HEK293 (cell line): ENCODE measurements at regions not wholly inside any gene's neighbourhood (a gene's known extent, or its start where the extent isn't known, plus 50 kb on each side); places are given as distances from the start of the nearest gene placed in this dataset.

Source experiments
- CTCF ChIA-PET: fragments of 350-600 bp; formaldehyde crosslinking; extraction: SDS; loops from one replicate; lab custom pipeline; 2021; ENCODE audit warnings: antibody characterized with exemption; lab: Yijun Ruan, JAX
- POLR2A ChIA-PET: fragments of 300-600 bp; formaldehyde crosslinking; extraction: SDS; loops from one replicate; lab custom pipeline; 2020; ENCODE audit warnings: antibody characterized with exemption, inconsistent platforms; lab: Yijun Ruan, JAX
- H3K27ac ChIP-seq: fragments of 200-500 bp; sonication (Bioruptor generic); 2 replicates; pipeline ENCODE4 v1.5.1; 2014; ENCODE audit warnings: low read depth, low read length, control low read depth, inconsistent platforms; ENCODE audit errors: extremely low read depth
- H3K36me3 ChIP-seq, 2 experiments: fragments of 200-500 bp in 1 of 2; sonication (Bioruptor generic) in 1 of 2; 1 replicate in 1 of 2; 2 replicates in 1 of 2; pipeline ENCODE4 v1.5.1; 2014 to 2017; ENCODE audit warnings: inconsistent platforms in 2 of 2, low read length in 2 of 2; ENCODE audit not compliant: control insufficient read depth in 2 of 2, insufficient read depth in 1 of 2
- H3K4me1 ChIP-seq: fragments of 200-500 bp; sonication (Bioruptor generic); 2 replicates; pipeline ENCODE4 v1.5.1; 2014; ENCODE audit warnings: mild to moderate bottlenecking, low read length, inconsistent platforms; ENCODE audit not compliant: control insufficient read depth, insufficient read depth
- H3K4me3 ChIP-seq: 2 replicates; pipeline ENCODE4 v1.5.1; 2011; ENCODE audit warnings: low read depth, mild to moderate bottlenecking, control low read depth, low read length, moderate library complexity
- H3K9me3 ChIP-seq: fragments of 200-500 bp; sonication (Bioruptor generic); 2 replicates; pipeline ENCODE4 v1.5.1; 2014; ENCODE audit warnings: low read depth, low read length, inconsistent platforms; ENCODE audit not compliant: control insufficient read depth, insufficient read depth
- GLIS1 ChIP-seq: fragments of 450-650 bp; formaldehyde crosslinking; IDR thresholded peaks from 2 replicates; pipeline ENCODE4 v1.5.1; 2016; ENCODE audit warnings: missing biosample characterization, missing genetic modification characterization
- KLF17 ChIP-seq: fragments of 450-650 bp; formaldehyde crosslinking; IDR thresholded peaks from 2 replicates; pipeline ENCODE4 v1.5.1; 2016; ENCODE audit warnings: missing biosample characterization, missing genetic modification characterization
- OSR2 ChIP-seq: fragments of 450-650 bp; formaldehyde crosslinking; IDR thresholded peaks from 2 replicates; pipeline ENCODE4 v1.5.1; 2016; ENCODE audit warnings: missing biosample characterization, missing genetic modification characterization
- PRDM1 ChIP-seq: fragments of 450-650 bp; formaldehyde crosslinking; IDR thresholded peaks from 2 replicates; pipeline ENCODE4; 2016; ENCODE audit warnings: missing biosample characterization, missing genetic modification characterization
- SALL2 ChIP-seq: fragments of 450-650 bp; formaldehyde crosslinking; IDR thresholded peaks from 2 replicates; pipeline ENCODE4 v1.5.0; 2017; ENCODE audit warnings: missing biosample characterization, mild to moderate bottlenecking, missing genetic modification characterization, borderline replicate concordance
- SP7 ChIP-seq: fragments of 450-650 bp; formaldehyde crosslinking; IDR thresholded peaks from 2 replicates; pipeline ENCODE4 v1.5.1; 2016; ENCODE audit warnings: missing biosample characterization, missing genetic modification characterization
- ZBTB10 ChIP-seq: fragments of 450-650 bp; formaldehyde crosslinking; IDR thresholded peaks from 2 replicates; pipeline ENCODE4 v1.5.1; 2016; ENCODE audit warnings: missing biosample characterization, missing genetic modification characterization
- ZBTB17 ChIP-seq: fragments of 450-650 bp; formaldehyde crosslinking; IDR thresholded peaks from 2 replicates; pipeline ENCODE4 v1.5.1; 2016; ENCODE audit warnings: missing biosample characterization, missing genetic modification characterization
- ZBTB20 ChIP-seq: fragments of 450-650 bp; formaldehyde crosslinking; IDR thresholded peaks from 2 replicates; pipeline ENCODE4 v1.5.1; 2016; ENCODE audit warnings: missing biosample characterization, missing genetic modification characterization
- ZEB2 ChIP-seq: fragments of 450-650 bp; formaldehyde crosslinking; IDR thresholded peaks from 2 replicates; pipeline ENCODE4 v1.5.1; 2016; ENCODE audit warnings: missing biosample characterization, missing genetic modification characterization
- ZNF133 ChIP-seq: fragments of 450-650 bp; formaldehyde crosslinking; IDR thresholded peaks from 2 replicates; pipeline ENCODE4 v1.5.1; 2016; ENCODE audit warnings: missing biosample characterization, missing genetic modification characterization
- ZNF138 ChIP-seq: fragments of 450-650 bp; formaldehyde crosslinking; IDR thresholded peaks from 2 replicates; pipeline ENCODE4 v1.5.1; 2016; ENCODE audit warnings: missing biosample characterization, missing genetic modification characterization, borderline replicate concordance
- ZNF155 ChIP-seq: fragments of 450-650 bp; formaldehyde crosslinking; IDR thresholded peaks from 2 replicates; pipeline ENCODE4 v1.5.1; 2016; ENCODE audit warnings: missing biosample characterization, missing genetic modification characterization
- ZNF157 ChIP-seq: fragments of 450-650 bp; formaldehyde crosslinking; IDR thresholded peaks from 2 replicates; pipeline ENCODE4 v1.5.1; 2016; ENCODE audit warnings: missing biosample characterization, missing genetic modification characterization
- ZNF169 ChIP-seq: fragments of 450-650 bp; formaldehyde crosslinking; IDR thresholded peaks from 2 replicates; pipeline ENCODE4 v1.5.1; 2016; ENCODE audit warnings: missing biosample characterization, missing genetic modification characterization
- ZNF19 ChIP-seq: fragments of 450-650 bp; formaldehyde crosslinking; IDR thresholded peaks from 2 replicates; pipeline ENCODE4; 2016; ENCODE audit warnings: missing biosample characterization, missing genetic modification characterization, low read depth
- ZNF362 ChIP-seq: fragments of 450-650 bp; formaldehyde crosslinking; IDR thresholded peaks from 2 replicates; pipeline ENCODE4 v1.5.1; 2016; ENCODE audit warnings: missing biosample characterization, missing genetic modification characterization
- ZNF394 ChIP-seq: fragments of 450-650 bp; formaldehyde crosslinking; IDR thresholded peaks from 2 replicates; pipeline ENCODE4 v1.5.1; 2016; ENCODE audit warnings: missing biosample characterization, missing genetic modification characterization, mild to moderate bottlenecking, moderate library complexity, borderline replicate concordance
- ZNF404 ChIP-seq: fragments of 450-650 bp; formaldehyde crosslinking; IDR thresholded peaks from 2 replicates; pipeline ENCODE4 v1.5.1; 2017; ENCODE audit warnings: missing biosample characterization, missing genetic modification characterization
- ZNF473 ChIP-seq: fragments of 450-650 bp; formaldehyde crosslinking; IDR thresholded peaks from 2 replicates; pipeline ENCODE4 v1.5.1; 2017; ENCODE audit warnings: missing biosample characterization, missing genetic modification characterization
- ZNF544 ChIP-seq: fragments of 450-650 bp; formaldehyde crosslinking; IDR thresholded peaks from 2 replicates; pipeline ENCODE4 v1.5.0; 2017; ENCODE audit warnings: missing biosample characterization, missing genetic modification characterization
- ZNF549 ChIP-seq: fragments of 450-650 bp; IDR thresholded peaks from 2 replicates; pipeline ENCODE4 v1.5.1; 2018; ENCODE audit warnings: missing biosample characterization, missing genetic modification characterization, mild to moderate bottlenecking, inconsistent platforms, moderate library complexity
- ZNF561 ChIP-seq: fragments of 450-650 bp; IDR thresholded peaks from 2 replicates; pipeline ENCODE4 v1.5.1; 2018; ENCODE audit warnings: missing biosample characterization, missing genetic modification characterization, borderline replicate concordance
- ZNF600 ChIP-seq: fragments of 450-650 bp; formaldehyde crosslinking; IDR thresholded peaks from 2 replicates; pipeline ENCODE4 v1.5.1; 2016; ENCODE audit warnings: missing biosample characterization, missing genetic modification characterization
- ZNF610 ChIP-seq: fragments of 450-650 bp; formaldehyde crosslinking; IDR thresholded peaks from 2 replicates; pipeline ENCODE4 v1.5.1; 2016; ENCODE audit warnings: missing biosample characterization, missing genetic modification characterization, borderline replicate concordance
- ZNF623 ChIP-seq: fragments of 450-650 bp; formaldehyde crosslinking; IDR thresholded peaks from 2 replicates; pipeline ENCODE4 v1.5.1; 2016; ENCODE audit warnings: missing biosample characterization, missing genetic modification characterization
- ZNF777 ChIP-seq: fragments of 450-650 bp; formaldehyde crosslinking; IDR thresholded peaks from 2 replicates; pipeline ENCODE4 v1.5.1; 2017; ENCODE audit warnings: missing biosample characterization, missing genetic modification characterization, borderline replicate concordance
- ZNF791 ChIP-seq: fragments of 450-650 bp; formaldehyde crosslinking; IDR thresholded peaks from 2 replicates; pipeline ENCODE4 v1.5.1; 2016; ENCODE audit warnings: missing biosample characterization, missing genetic modification characterization
- ZSCAN23 ChIP-seq: fragments of 450-650 bp; formaldehyde crosslinking; IDR thresholded peaks from 2 replicates; pipeline ENCODE4 v1.5.1; 2016; ENCODE audit warnings: missing biosample characterization, missing genetic modification characterization
- ZXDB ChIP-seq: fragments of 450-650 bp; formaldehyde crosslinking; IDR thresholded peaks from 2 replicates; pipeline ENCODE4 v1.5.1; 2016; ENCODE audit warnings: missing biosample characterization, missing genetic modification characterization
- TF ChIP-seq, protein P1 (sequence below): fragments of 450-650 bp; formaldehyde crosslinking; IDR thresholded peaks from 2 replicates; pipeline ENCODE4 v1.5.1; 2016; ENCODE audit warnings: missing biosample characterization, missing genetic modification characterization
- TF ChIP-seq, protein P2 (sequence below): fragments of 450-650 bp; formaldehyde crosslinking; IDR thresholded peaks from 2 replicates; pipeline ENCODE4 v1.5.1; 2016; ENCODE audit warnings: missing biosample characterization, missing genetic modification characterization

- peaks cover 3% of the 10 kb centered on the region for H3K4me1 ChIP-seq
- no peaks in the 10 kb centered on the region for H3K9me3 ChIP-seq
- H3K27ac ChIP-seq = peak overlapping the region; percentile 43
- CTCF ChIA-PET = interaction anchor here (0.7 kb wide), 2 partner anchors 28 to 132 kb away, joined by 3 to 4 read pairs; no protein-coding TSS in a partner anchor
- H3K36me3 ChIP-seq = no peaks in the 10 kb centered on the region
- POLR2A ChIA-PET = no interaction called here
- H3K4me3 ChIP-seq = no peak overlapping the region
- TF ChIP-seq ZNF623 = no peak
- TF ChIP-seq ZNF561 (tag by site-specific recombination) = no peak
- no peak for TF ChIP-seq ZNF157
- TF ChIP-seq ZNF791 = no peak
- no peak for TF ChIP-seq ZNF473
- TF ChIP-seq ZNF169 (tag by site-specific recombination) = no peak
- TF ChIP-seq ZNF155 (tag by site-specific recombination) = no peak
- TF ChIP-seq ZNF777 (tag by site-specific recombination) = no peak
- TF ChIP-seq OSR2 (tag by site-specific recombination) = no peak
- TF ChIP-seq ZNF362 = peak; percentile 77; the same call in 1 of the 2 replicates
- TF ChIP-seq ZNF138 (tag by site-specific recombination) = no peak
- TF ChIP-seq ZNF19 = no peak
- TF ChIP-seq ZXDB (tag by site-specific recombination) = no peak
- TF ChIP-seq, protein P1, sequence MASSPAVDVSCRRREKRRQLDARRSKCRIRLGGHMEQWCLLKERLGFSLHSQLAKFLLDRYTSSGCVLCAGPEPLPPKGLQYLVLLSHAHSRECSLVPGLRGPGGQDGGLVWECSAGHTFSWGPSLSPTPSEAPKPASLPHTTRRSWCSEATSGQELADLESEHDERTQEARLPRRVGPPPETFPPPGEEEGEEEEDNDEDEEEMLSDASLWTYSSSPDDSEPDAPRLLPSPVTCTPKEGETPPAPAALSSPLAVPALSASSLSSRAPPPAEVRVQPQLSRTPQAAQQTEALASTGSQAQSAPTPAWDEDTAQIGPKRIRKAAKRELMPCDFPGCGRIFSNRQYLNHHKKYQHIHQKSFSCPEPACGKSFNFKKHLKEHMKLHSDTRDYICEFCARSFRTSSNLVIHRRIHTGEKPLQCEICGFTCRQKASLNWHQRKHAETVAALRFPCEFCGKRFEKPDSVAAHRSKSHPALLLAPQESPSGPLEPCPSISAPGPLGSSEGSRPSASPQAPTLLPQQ (tag by site-specific recombination) = 0 out of 2 replicates have a peak, but pooled peaks have one; percentile 23
- peak; percentile 29; the same call in 1 of the 2 replicates for TF ChIP-seq SP7
- TF ChIP-seq ZEB2 (tag by site-specific recombination) = no peak
- no peak for TF ChIP-seq ZBTB10 (tag by site-specific recombination)
- peak; percentile 84 for TF ChIP-seq ZBTB17
- TF ChIP-seq ZNF544 (tag by site-specific recombination) = no peak
- TF ChIP-seq ZNF600 (tag by site-specific recombination) = peak; percentile 38; the same call in 1 of the 2 replicates
- no peak for TF ChIP-seq ZNF610
- TF ChIP-seq SALL2 (tag by site-specific recombination) = no peak
- TF ChIP-seq, protein P2, sequence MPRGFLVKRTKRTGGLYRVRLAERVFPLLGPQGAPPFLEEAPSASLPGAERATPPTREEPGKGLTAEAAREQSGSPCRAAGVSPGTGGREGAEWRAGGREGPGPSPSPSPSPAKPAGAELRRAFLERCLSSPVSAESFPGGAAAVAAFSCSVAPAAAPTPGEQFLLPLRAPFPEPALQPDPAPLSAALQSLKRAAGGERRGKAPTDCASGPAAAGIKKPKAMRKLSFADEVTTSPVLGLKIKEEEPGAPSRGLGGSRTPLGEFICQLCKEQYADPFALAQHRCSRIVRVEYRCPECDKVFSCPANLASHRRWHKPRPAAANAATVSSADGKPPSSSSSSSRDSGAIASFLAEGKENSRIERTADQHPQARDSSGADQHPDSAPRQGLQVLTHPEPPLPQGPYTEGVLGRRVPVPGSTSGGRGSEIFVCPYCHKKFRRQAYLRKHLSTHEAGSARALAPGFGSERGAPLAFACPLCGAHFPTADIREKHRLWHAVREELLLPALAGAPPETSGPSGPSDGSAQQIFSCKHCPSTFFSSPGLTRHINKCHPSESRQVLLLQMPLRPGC (tag by site-specific recombination) = no peak
- TF ChIP-seq PRDM1 (tag by site-specific recombination) = peak; percentile 48; the same call in 1 of the 2 replicates
- TF ChIP-seq ZNF404 (tag by site-specific recombination) = no peak
- TF ChIP-seq ZSCAN23 = no peak
- no peak for TF ChIP-seq GLIS1 (tag by site-specific recombination)
- no peak for TF ChIP-seq ZNF549 (tag by site-specific recombination)
- 0 out of 2 replicates have a peak, but pooled peaks have one; percentile 21 for TF ChIP-seq ZBTB20 (tag by site-specific recombination)
- peak; percentile 22; the same call in 1 of the 2 replicates for TF ChIP-seq ZNF394 (tag by site-specific recombination)
- no peak for TF ChIP-seq KLF17 (tag by site-specific recombination)
- no peak for TF ChIP-seq ZNF133
These were observed 60.9 kb upstream of the MMADHC start for GRCh38 chr2:149648282-149649030.
